OCI-LY7 (cell line): ENCODE measurements at regions not wholly inside any gene's neighbourhood (a gene's known extent, or its start where the extent isn't known, plus 50 kb on each side); places are given as distances from the start of the nearest gene placed in this dataset.
"Not testable (repeated sequence)": the region's sequence is repeated elsewhere in the genome, so short reads cannot be mapped to it uniquely, and the experiment has no call there.

Experiments
- BruUV-seq: library from RNA; stranded (reverse); fragments of 400-500 nt; replicated peaks from 2 replicates; lab custom pipeline; 2021; lab: Mats Ljungman, UMichigan
- CTCF ChIA-PET: fragments of 300-600 bp; sonication (Branson Sonifier 250); formaldehyde crosslinking; loops from one replicate; lab custom pipeline; 2022; ENCODE audit warnings: antibody characterized with exemption; ENCODE audit not compliant: unreplicated experiment; lab: Charles Lee
- POLR2A ChIA-PET: fragments of 300-600 bp; sonication (Branson Sonifier 250); formaldehyde crosslinking; loops from one replicate; lab custom pipeline; 2022; ENCODE audit warnings: antibody characterized with exemption; lab: Charles Lee
- DNase-seq: peaks from one replicate; pipeline ENCODE4 v3.0.0-alpha.2; 2015; ENCODE audit warnings: low spot score
- H2AFZ ChIP-seq: fragments of 200-600 bp; sonication (generic), shearing (Covaris generic); 2 replicates; pipeline ENCODE4 v1.6.1; 2014; ENCODE audit warnings: mild to moderate bottlenecking, antibody characterized with exemption, low read length, moderate library complexity
- H3K27ac ChIP-seq: fragments of 200-600 bp; sonication (generic); 2 replicates; pipeline ENCODE4 v1.5.1; 2014; ENCODE audit warnings: mixed run types, low read depth, mild to moderate bottlenecking, moderate library complexity, low read length, inconsistent platforms; ENCODE audit not compliant: poor library complexity, severe bottlenecking
- H3K36me3 ChIP-seq: fragments of 200-600 bp; sonication (generic); 2 replicates; pipeline ENCODE4 v1.6.1; 2014; ENCODE audit warnings: mild to moderate bottlenecking, antibody characterized with exemption, low read length, moderate library complexity, mixed read lengths; ENCODE audit not compliant: insufficient read depth
- H3K4me1 ChIP-seq: fragments of 200-600 bp; sonication (generic); 2 replicates; pipeline ENCODE4 v1.5.1; 2014; ENCODE audit warnings: mild to moderate bottlenecking, low read length; ENCODE audit not compliant: insufficient read depth, poor library complexity, severe bottlenecking
- H3K4me2 ChIP-seq: fragments of 200-600 bp; sonication (generic); 2 replicates; pipeline ENCODE4 v1.6.1; 2014; ENCODE audit warnings: mild to moderate bottlenecking, low read length
- H3K4me3 ChIP-seq: fragments of 200-600 bp; sonication (generic); 2 replicates; pipeline ENCODE4 v1.5.1; 2014; ENCODE audit warnings: mild to moderate bottlenecking, low read depth, low read length; ENCODE audit not compliant: poor library complexity, severe bottlenecking
- H3K79me2 ChIP-seq: fragments of 200-600 bp; sonication (generic); 2 replicates; pipeline ENCODE4 v1.6.1; 2016; ENCODE audit warnings: low read depth, mild to moderate bottlenecking, low read length, moderate library complexity, mixed read lengths; ENCODE audit not compliant: insufficient read depth
- H3K9me2 ChIP-seq: fragments of 200-600 bp; sonication (generic); 2 replicates; pipeline ENCODE4 v1.6.1; 2016; ENCODE audit warnings: mild to moderate bottlenecking, low read length, mixed read lengths; ENCODE audit not compliant: insufficient read depth
- H3K9me3 ChIP-seq: fragments of 200-600 bp; sonication (generic); 2 replicates; pipeline ENCODE4 v1.6.1; 2014; ENCODE audit warnings: mild to moderate bottlenecking, mixed run types, low read length, mixed read lengths
- H4K20me1 ChIP-seq: fragments of 200-600 bp; sonication (generic); 2 replicates; pipeline ENCODE4 v1.6.1; 2014; ENCODE audit warnings: mild to moderate bottlenecking, antibody characterized with exemption, low read length, moderate library complexity, mixed read lengths; ENCODE audit not compliant: insufficient read depth
- CTCF ChIP-seq: fragments of 200-600 bp; sonication (generic); conservative IDR thresholded peaks from 2 replicates; pipeline ENCODE4 v1.5.1; 2014; ENCODE audit warnings: mild to moderate bottlenecking, antibody characterized with exemption, low read length, moderate library complexity, mixed read lengths
- EZH2phosphoT487 ChIP-seq: fragments of 200-600 bp; sonication (generic); IDR thresholded peaks from 2 replicates; pipeline ENCODE4 v1.6.1; 2018; ENCODE audit warnings: low read depth, borderline replicate concordance, mild to moderate bottlenecking, mixed run types, antibody characterized with exemption, low read length, moderate library complexity, mixed read lengths
- intact Hi-C: fragments of 100-400 bp; cut with micrococcal nuclease; formaldehyde crosslinking; loops from one replicate; pipeline ENCODE4 v1.10.0; 2022; ENCODE audit not compliant: unreplicated experiment

GRCh38 chr9:30935730-30936129 is 1448.7 kb upstream of the ACO1 start:
- no peak for DNase-seq
- no peaks in the 10 kb centered on the region for H3K4me1 ChIP-seq
- no peak for TF ChIP-seq EZH2phosphoT487
- TF ChIP-seq CTCF = no peak
- intact Hi-C loops = no loop called here
- H3K79me2 ChIP-seq = no peaks in the 10 kb centered on the region
- H3K9me3 ChIP-seq = no peaks in the 10 kb centered on the region
- H4K20me1 ChIP-seq = no peaks in the 10 kb centered on the region
- H2AFZ ChIP-seq = no peak overlapping the region
- no TSS peak for BruUV-seq
- H3K9me2 ChIP-seq = no peaks in the 10 kb centered on the region
- ChIA-PET POLR2A (no interaction called here), CTCF (no interaction called here)
- H3K27ac ChIP-seq = no peak overlapping the region
- no peaks in the 10 kb centered on the region for H3K36me3 ChIP-seq
- no peak overlapping the region for H3K4me2 ChIP-seq
- H3K4me3 ChIP-seq = no peak overlapping the region

GRCh38 chr9:30937106-30937505 is 1447.3 kb upstream of the ACO1 start:
- CTCF ChIA-PET = no interaction called here
- H3K4me1 ChIP-seq = no peaks in the 10 kb centered on the region
- H3K36me3 ChIP-seq = no peaks in the 10 kb centered on the region
- no peak for DNase-seq
- no peaks in the 10 kb centered on the region for H3K9me2 ChIP-seq
- H3K79me2 ChIP-seq = no peaks in the 10 kb centered on the region
- no peak overlapping the region for H3K4me2 ChIP-seq
- H2AFZ ChIP-seq = no peak overlapping the region
- H3K4me3 ChIP-seq = no peak overlapping the region
- H4K20me1 ChIP-seq = no peaks in the 10 kb centered on the region
- no TSS peak for BruUV-seq
- no peaks in the 10 kb centered on the region for H3K9me3 ChIP-seq
- intact Hi-C loops = no loop called here
- POLR2A ChIA-PET = no interaction called here
- TF ChIP-seq CTCF (no peak), EZH2phosphoT487 (no peak)
- no peak overlapping the region for H3K27ac ChIP-seq

GRCh38 chr9:30942852-30943251 is 1441.6 kb upstream of the ACO1 start:
- intact Hi-C loops = not testable (repeated sequence)

More at GRCh38 chr9:30942852-30943251, 1441.6 kb upstream of the ACO1 start:
- H3K4me1 ChIP-seq, H2AFZ ChIP-seq, DNase-seq, H3K9me2 ChIP-seq, H3K4me2 ChIP-seq, H4K20me1 ChIP-seq, POLR2A ChIA-PET, H3K4me3 ChIP-seq, H3K27ac ChIP-seq, H3K79me2 ChIP-seq, H3K36me3 ChIP-seq, H3K9me3 ChIP-seq, CTCF ChIA-PET, BruUV-seq: not testable (repeated sequence)
